ENCODE measurements at regions not wholly inside any gene's neighbourhood (a gene's known extent, or its start where the extent isn't known, plus 50 kb on each side); places are given as distances from the start of the nearest gene placed in this dataset.

DNA sequence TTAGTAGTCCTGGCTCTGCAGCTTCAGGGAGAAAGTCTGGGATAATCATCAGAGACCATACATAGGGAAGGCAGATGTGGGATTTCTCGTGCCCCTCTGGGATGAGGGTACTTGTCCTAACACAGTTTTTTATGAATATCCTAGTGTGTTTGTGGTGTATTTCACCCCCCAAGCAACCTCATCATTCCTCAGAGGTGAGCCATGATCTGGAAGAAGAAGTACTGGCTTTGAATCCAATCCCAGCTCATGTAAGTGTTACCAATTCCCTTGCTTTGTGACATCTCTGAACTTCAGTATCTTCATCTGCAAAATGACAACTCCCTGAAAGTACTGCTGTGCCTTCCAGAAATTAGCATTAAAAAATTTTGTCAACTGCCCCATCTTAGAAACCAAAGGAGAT lies 347.5 kb upstream of the ZMIZ1 start:
- no peak overlapping the region for H3K9ac ChIP-seq (ENCODE audit: low read length)
- ATAC-seq = no peak
- H3K27ac ChIP-seq (ENCODE audit: low read depth, low read length) = no peak overlapping the region
- no peak overlapping the region for H3K4me3 ChIP-seq (replicated peaks in 1 of 2; ENCODE audit: low read depth in 1 of 2, low read length in 2 of 2)
- H3K4me2 ChIP-seq (ENCODE audit: low read length) = no peak overlapping the region
- TF ChIP-seq EZH2phosphoT487 (IDR thresholded peaks at IDR 0.05; ENCODE audit: borderline replicate concordance) = no peak
- no peak for TF ChIP-seq ZFX (IDR thresholded peaks at IDR 0.05)
- TF ChIP-seq, protein P1, sequence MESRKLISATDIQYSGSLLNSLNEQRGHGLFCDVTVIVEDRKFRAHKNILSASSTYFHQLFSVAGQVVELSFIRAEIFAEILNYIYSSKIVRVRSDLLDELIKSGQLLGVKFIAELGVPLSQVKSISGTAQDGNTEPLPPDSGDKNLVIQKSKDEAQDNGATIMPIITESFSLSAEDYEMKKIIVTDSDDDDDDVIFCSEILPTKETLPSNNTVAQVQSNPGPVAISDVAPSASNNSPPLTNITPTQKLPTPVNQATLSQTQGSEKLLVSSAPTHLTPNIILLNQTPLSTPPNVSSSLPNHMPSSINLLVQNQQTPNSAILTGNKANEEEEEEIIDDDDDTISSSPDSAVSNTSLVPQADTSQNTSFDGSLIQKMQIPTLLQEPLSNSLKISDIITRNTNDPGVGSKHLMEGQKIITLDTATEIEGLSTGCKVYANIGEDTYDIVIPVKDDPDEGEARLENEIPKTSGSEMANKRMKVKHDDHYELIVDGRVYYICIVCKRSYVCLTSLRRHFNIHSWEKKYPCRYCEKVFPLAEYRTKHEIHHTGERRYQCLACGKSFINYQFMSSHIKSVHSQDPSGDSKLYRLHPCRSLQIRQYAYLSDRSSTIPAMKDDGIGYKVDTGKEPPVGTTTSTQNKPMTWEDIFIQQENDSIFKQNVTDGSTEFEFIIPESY (IDR thresholded peaks at IDR 0.05; ENCODE audit: extremely low read depth, insufficient replicate concordance, low read length) = no peak
- no peak for TF ChIP-seq POLR2A (IDR thresholded peaks at IDR 0.05; ENCODE audit: borderline replicate concordance, extremely low read depth, insufficient read depth, insufficient read length)
- no peak for TF ChIP-seq JUND (IDR thresholded peaks at IDR 0.05)
- no peak for TF ChIP-seq EGR1 (IDR thresholded peaks at IDR 0.05; ENCODE audit: low read depth)
- TF ChIP-seq, protein P2, sequence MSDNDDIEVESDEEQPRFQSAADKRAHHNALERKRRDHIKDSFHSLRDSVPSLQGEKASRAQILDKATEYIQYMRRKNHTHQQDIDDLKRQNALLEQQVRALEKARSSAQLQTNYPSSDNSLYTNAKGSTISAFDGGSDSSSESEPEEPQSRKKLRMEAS (IDR thresholded peaks at IDR 0.05) = no peak
- TF ChIP-seq SP1 (IDR thresholded peaks at IDR 0.05; ENCODE audit: low read depth) = no peak
- TF ChIP-seq, protein P3, sequence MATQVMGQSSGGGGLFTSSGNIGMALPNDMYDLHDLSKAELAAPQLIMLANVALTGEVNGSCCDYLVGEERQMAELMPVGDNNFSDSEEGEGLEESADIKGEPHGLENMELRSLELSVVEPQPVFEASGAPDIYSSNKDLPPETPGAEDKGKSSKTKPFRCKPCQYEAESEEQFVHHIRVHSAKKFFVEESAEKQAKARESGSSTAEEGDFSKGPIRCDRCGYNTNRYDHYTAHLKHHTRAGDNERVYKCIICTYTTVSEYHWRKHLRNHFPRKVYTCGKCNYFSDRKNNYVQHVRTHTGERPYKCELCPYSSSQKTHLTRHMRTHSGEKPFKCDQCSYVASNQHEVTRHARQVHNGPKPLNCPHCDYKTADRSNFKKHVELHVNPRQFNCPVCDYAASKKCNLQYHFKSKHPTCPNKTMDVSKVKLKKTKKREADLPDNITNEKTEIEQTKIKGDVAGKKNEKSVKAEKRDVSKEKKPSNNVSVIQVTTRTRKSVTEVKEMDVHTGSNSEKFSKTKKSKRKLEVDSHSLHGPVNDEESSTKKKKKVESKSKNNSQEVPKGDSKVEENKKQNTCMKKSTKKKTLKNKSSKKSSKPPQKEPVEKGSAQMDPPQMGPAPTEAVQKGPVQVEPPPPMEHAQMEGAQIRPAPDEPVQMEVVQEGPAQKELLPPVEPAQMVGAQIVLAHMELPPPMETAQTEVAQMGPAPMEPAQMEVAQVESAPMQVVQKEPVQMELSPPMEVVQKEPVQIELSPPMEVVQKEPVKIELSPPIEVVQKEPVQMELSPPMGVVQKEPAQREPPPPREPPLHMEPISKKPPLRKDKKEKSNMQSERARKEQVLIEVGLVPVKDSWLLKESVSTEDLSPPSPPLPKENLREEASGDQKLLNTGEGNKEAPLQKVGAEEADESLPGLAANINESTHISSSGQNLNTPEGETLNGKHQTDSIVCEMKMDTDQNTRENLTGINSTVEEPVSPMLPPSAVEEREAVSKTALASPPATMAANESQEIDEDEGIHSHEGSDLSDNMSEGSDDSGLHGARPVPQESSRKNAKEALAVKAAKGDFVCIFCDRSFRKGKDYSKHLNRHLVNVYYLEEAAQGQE (IDR thresholded peaks at IDR 0.05; ENCODE audit: low read depth) = no peak
- TF ChIP-seq CTCF (IDR thresholded peaks at IDR 0.05 in 2 of 3, conservative IDR thresholded peaks at IDR 0.05 in 1 of 3; ENCODE audit: borderline replicate concordance in 1 of 3, insufficient read depth in 1 of 3, low read depth in 2 of 3, low read length in 2 of 3) = no peak
- TF ChIP-seq SRF (IDR thresholded peaks at IDR 0.05; ENCODE audit: low read depth) = no peak
- TF ChIP-seq ATF3 (IDR thresholded peaks at IDR 0.05) = no peak
- no peak for TF ChIP-seq YY1 (IDR thresholded peaks at IDR 0.05; ENCODE audit: extremely low read depth, insufficient replicate concordance, low read depth, low read length)
- no peak for TF ChIP-seq ZNF274 (IDR thresholded peaks at IDR 0.05; ENCODE audit: low read depth, low read length)
- no peak for TF ChIP-seq ELF1 (IDR thresholded peaks at IDR 0.05; ENCODE audit: borderline replicate concordance, low read depth)
- no peak for TF ChIP-seq EZH2 (IDR thresholded peaks at IDR 0.05)
- TF ChIP-seq SIN3A (IDR thresholded peaks at IDR 0.05; ENCODE audit: low read depth) = no peak
- CTCF ChIA-PET = no interaction called here
- POLR2A ChIA-PET = no interaction called here
- H3K36me3 ChIP-seq (ENCODE audit: control insufficient read depth in 1 of 2, insufficient read depth in 2 of 2, low read length in 2 of 2) = no peaks in the 10 kb centered on the region
- peaks cover 32% of the 10 kb centered on the region for H3K27me3 ChIP-seq (ENCODE audit: insufficient read depth, low read length)
- H3K9me2 ChIP-seq (ENCODE audit: insufficient read depth) = no peaks in the 10 kb centered on the region
- H3K4me1 ChIP-seq (ENCODE audit: control insufficient read depth in 1 of 2, insufficient read depth in 2 of 2, low read length in 2 of 2) = no peaks in the 10 kb centered on the region
- H3K79me2 ChIP-seq (ENCODE audit: insufficient read depth, low read length) = no peaks in the 10 kb centered on the region
- no TSS peak for BruUV-seq (replicated peaks)
- intact Hi-C loops (cut with micrococcal nuclease) = no loop called here
- no peaks in the 10 kb centered on the region for H3K9me3 ChIP-seq (ENCODE audit: control insufficient read depth in 1 of 2, insufficient read depth in 1 of 2, low read depth in 1 of 2, low read length in 2 of 2)
- H2AFZ ChIP-seq (ENCODE audit: low read depth, low read length, poor library complexity, severe bottlenecking) = no peak overlapping the region
- RAD21 ChIA-PET (ENCODE audit: low non-redundant PET in 1 of 2, low total read pairs in 2 of 2, uncharacterized antibody in 2 of 2, unreplicated experiment in 2 of 2) = no interaction called here
- H4K20me1 ChIP-seq (ENCODE audit: insufficient read depth) = no peaks in the 10 kb centered on the region
- no peak for DNase-seq (ENCODE audit: low read depth, low spot score)

Measured in HCT116 (cell line).